ENCODE measurements at regions not wholly inside any gene's neighbourhood (a gene's known extent, or its start where the extent isn't known, plus 50 kb on each side); places are given as distances from the start of the nearest gene placed in this dataset.

DNA sequence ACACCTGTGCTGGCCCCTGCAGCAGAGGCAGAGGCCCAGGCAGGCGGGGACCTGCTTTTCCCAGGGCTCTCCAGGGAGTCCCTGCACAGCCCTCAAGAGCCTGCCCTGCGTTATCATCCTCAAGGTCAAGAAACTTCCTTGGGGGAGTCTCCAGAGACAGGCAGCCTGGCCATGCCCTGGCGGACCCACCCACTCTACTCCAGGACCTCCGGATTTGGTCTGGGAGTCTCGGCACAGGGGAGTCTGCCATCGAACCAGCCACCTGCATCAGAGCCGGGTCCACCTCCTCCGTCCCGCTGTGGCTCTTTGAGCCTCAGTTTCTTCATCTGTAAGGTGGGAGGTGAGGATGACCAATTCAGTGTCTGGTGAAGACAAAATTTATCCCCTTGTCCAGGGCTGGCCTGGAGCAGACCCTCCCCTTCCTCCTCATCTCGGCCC is 75.3 kb upstream of the TNRC6C start:
- no peak for DNase-seq

DNA sequence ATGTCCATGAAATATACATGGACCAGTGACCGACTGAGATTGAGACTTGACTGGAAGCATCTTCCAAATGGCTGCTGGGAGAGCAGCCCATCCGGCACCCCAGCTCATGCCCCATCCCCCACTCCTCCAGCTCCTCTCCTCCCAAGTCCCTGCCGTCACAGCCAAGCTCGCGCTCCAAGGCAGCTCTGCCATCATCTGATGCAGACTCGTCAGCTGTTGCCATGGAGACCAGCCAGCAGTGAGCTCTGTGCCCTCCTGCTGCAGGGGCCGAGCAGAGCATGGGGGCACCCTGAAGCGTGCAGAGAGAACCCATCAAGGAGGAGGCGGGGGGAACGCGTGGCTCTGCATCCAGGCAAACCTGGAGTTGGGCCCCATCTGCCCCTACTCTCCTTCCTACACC is 74.5 kb upstream of the TNRC6C start:
- DNase-seq, result no peak

- DNase-seq, result no peak
Measured at GRCh38 chr17:77884967-77885641, 73.4 kb upstream of the TNRC6C start.

- DNase-seq, result no peak
Measured at GRCh38 chr17:77885678-77886386, 72.7 kb upstream of the TNRC6C start.

DNA sequence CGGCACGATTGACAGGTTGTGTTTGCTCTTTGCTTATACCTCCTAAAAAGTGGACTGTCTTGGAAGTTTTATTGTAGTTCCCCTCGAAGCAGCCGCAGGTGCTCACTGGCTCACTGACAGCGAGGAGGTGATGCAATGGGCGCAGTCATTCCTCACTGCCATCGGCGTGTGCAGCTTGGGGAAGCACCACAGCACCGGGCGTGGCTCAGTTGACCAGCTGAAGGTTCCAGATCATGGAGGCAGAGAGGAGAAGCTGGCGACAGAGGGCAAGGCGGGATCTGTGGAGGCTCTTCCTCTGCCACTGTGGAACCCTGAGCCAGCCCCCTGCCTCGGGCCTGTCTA is 72.1 kb upstream of the TNRC6C start:
- DNase-seq, result no peak

DNA sequence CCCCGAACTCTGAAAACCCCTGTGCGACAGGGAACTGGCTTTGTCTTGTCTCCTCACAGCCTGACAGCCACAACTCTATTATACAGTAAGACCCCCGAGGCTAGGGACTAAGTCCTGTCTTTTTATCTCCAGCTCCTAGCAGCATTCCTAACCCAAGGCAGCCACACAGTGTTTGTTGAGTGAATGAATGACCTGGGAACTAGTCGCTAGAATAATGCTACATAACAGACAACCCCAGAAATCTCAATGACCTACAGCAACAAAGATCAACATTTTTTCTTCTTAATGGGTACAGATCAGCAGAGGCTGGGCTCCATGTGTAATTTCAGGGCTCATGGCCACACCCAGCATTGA is 71.4 kb upstream of the TNRC6C start:
- no peak for DNase-seq

DNA sequence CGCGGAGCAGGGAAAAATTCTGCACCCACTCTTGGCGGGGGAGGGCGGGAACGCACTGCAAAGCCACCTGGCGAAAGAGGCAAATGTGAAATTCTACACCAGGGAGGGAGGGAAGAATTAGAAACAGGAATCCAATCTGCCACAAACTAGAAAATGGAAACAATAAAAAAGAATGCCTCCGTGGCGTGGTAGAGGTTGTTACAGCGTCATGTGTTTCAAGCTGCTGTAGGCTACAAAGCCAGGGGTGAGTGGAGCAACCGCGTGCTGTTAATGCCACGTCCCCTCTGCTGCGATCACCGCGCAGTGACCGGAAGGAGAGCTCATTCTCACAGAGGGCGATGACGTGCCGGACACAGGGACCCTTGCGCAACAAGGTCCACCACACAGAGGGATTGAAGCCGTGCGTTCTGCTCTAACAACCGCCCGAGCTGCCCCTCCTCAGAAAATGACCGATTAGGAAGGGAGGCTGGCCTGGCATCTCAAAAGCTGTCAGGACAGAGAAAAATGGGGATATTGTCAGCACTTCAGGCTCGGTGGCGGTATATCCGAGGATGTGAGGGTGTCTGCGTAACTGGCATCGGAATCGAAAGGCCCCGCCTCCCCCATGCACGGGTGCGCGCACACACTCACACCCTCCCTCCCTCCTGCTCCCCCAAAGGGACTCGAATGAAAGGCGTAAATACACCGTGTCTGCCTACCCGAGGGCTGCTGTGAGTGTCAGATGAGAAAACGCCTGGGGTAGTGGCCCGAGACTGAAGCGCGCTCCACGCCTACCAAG is 70.8 kb upstream of the TNRC6C start:
- no peak for DNase-seq

DNA sequence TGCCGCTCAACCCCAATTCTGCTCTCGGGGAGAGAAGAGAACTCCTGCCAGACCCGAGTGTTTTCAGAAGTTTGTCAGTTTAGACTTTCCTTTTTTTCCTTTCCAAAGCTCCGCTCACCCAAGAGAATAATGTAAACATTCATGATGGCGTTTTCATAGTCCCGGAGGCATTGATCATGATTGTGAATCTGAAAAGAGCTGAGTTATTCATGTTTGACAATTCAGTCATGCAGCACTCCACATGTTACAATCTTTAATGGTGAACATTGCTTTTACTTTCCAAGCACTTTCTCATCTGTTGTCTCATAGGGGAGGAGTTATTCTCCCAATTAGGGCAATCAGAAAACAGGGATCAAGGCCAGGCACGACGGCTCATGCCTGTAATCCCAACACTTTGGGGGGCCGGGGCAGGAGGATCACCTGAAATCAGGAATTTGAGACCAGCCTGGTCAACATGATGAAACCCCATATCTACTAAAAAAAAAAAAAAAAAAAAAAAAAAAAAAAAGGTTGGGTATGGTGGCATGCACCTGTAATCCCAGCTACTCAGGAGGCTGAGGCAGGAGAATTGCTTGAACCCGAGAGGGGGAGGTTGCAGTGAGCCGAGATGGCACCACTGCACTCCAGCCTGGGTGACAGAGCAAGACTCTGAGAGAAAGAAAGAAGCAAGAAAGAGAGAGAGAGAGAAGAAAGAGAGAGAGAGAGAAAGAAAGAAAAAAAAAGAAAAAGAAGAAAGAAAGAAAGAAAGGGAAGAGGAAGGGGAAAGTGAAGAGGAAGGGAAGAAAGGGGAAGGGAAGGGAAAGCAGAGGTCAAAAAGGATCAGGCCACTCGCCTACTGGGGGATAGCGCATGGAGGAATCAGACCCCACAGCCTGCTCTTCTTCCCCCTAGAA is 70.0 kb upstream of the TNRC6C start:
- no peak for DNase-seq

GRCh38 chr17:77889135-77889505 is 69.4 kb upstream of the TNRC6C start:
- DNase-seq, result no peak

DNA sequence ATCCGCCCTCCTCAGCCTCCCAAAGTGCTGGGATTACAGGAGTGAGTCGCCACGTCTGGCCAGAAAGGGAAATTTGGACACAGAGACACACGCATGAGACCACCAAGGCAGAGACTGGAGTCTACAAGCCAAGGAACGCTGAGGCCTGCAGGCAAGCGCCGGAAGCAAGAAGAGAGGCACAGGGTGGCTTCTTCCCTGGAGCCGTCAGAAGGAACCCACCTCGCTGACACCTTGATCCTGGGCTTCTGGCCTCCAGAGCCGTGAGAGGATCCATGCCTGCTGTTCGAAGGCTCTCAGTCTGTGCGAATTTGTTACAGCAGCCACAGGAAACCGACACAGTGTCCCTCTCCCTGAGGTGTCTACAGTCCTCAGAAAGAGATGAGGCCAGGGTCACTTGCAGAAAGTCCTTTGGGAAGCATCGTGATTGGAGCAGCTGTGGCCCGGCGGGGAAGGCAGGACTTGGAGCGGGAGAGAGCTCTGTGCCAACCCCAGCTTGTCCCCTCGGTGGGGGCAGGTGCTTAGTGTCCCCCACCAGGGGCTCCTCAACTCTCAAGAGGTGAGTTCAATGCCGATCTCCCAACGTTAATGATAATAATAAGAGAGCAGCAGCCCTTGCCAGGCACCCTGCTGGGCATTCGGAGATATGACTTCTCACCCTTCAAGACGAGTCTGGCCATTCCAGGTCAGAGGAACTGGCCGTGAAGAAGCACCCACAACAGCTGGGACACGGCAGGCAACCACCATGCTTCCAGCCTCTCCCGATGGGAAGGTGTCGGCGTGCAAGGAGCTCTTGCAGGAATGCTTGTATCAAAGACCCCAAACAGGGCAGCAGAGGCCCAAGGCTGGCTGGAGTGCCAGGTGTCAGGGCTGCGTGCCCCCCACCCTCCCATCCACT is 68.4 kb upstream of the TNRC6C start:
- no peak for DNase-seq

- no peak for DNase-seq
Measured at GRCh38 chr17:77890771-77891170, 67.7 kb upstream of the TNRC6C start.

GRCh38 chr17:77891602-77892001 is 66.9 kb upstream of the TNRC6C start:
- no peak for DNase-seq

- DNase-seq, result no peak
Measured at GRCh38 chr17:77892031-77892430, 66.5 kb upstream of the TNRC6C start.

DNA sequence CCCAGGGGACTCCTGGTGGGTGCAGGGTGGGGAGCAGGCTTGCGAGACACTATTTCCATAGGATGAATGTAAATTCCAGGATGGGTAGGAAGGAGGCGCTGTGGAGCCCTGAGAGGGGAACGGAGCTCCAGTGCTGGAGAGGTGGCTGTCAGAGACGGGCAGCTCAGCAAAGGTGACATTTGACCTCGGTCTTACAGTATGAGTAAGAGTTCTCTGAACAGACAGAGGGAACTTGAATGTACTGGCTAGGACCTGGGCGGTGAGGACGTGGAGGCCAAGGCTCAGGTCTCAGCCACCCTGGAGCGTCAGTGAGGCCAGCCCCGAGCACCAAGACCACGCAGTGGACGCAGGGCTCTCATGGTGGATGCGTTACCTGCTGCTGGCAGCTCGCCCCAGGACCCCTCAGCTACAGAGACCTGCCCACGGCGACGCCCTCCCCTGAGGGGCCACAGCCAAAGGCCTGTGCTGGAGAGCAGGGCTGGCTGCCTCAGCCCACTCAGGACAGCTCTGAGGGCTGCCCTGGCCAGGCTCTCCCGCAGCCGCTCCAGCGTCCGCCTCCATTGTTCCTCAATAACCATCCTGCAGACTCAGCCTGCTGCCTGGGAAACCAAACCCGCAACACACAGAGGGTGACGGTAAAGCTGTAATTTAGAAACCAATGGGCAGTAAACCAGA is 65.9 kb upstream of the TNRC6C start:
- DNase-seq, result no peak

DNA sequence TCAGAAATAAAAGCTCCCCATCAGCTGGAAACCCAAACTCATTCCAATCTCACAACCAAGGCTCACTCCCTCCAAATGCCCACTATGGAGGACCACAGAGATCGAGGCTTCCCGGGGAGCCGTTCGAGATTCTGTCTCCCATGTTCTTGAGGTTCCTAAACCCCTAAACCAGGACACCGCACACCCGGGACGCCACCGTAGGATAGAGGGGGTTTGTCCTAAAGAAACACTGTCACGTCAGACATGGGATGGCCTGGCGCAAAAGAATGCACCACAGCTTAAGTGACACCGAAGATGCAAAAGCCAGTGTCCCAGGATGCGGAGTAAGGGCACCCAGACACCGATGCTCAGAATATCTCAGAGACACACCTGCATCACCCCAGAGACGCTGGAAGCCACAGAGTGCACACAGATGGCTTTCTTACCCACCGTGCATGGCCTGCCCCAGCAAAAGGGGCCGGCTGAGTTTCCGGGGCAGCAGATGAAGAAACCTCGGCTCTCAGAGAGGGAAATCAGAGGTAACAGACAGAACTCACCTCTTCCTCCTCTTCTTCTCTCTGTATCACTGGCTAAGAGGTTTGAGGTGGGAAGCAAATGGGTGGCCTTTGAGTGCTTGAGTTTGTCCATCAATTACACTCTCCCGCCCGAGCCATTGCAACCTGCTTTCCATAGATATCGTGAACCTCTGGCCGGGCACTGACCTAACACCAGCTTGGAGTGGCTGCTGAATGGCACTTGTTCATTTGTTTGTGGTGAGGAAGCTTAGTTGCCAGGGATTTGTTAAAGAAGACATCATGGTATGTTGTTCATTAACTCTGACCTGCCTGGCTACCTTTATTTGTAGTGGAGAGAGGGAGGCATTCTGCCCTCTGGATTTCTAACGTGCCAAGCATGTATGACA is 65.1 kb upstream of the TNRC6C start:
- no peak for DNase-seq

DNA sequence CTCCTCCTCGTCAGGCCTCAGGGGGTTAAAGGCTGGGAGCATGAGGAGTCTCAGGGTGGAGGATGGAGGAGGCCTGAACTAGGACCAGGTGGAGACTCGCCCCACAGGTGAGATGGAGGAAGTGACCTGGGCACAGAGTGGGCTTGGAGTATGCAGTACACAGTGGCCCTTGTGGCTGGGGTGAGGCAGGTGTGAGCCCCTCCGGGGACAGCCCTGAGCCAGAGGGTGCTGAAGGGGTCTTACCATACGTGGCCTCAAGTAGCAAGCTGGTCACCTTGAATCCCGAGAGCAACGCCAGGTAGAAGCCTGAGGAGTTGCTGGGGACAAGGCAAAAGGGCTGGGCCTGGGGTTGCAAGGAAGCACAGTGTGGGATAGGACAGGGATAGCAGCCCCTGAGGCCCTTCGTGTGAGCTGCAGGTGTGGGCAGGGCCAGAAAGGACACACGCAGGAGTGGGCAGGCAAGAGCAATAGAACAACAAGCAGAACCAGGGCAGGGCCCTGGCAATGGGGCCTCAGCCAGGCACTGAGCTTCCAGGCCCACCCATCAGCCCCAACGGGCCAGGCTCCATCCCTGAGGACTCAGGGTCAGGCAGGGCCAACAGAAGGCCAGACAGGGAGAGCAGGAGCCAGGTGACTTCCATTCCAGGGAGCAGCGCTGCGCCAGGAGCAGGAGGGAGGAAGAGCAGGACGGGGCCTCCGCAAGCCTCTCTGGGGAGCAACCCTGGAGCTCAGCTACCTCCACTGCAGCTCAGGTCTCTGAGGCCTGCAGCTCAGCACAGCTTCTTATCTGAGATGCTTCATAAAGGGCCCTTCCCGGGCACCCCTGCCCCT is 64.2 kb upstream of the TNRC6C start:
- DNase-seq, result no peak

- DNase-seq, result no peak
Measured at GRCh38 chr17:77897741-77898301, 60.7 kb upstream of the TNRC6C start.

DNA sequence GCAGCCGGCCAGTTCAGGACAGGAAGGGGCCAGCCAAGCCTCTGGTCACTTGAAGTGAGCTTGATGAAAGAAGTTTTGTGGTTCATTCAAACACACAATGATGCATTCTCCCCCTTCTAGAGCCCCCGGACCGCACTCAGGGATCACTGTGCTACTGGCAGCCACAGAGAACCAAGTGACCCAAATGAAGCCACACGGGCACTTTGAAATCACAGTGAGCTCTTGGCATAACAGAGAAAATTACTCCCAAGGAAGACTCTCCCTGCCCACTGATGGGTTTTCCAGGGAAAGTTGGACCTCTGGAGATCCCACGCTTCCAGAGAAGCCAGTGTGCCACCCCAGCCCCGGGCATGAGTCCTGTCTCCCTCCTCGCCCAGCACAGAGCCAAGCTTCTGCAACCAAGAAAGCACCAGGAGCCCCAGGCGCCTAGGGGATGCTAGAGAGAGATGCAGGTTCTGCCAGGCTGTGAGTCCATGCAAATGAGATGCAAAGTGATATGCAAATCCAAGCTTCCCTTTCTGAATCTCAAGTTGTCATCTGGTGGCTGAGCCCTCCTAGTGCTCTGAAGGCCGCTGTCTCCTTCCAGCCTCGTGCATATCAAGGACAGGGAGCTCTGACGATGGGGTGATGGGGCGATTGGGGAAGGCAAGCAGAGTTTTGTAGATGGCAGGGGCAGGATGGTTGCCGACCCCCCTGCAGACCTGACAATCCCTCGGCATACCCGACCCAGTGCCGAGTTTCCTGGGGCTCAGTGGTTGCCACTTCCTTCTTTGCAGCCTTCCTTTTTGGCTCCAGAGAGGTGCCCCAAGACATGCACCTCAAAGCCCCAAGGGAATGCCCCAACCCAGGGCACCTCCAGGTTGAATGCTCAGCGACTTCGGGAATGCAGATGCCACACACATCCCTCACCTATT is 59.7 kb upstream of the TNRC6C start:
- no peak for DNase-seq
